NB4 (cell line): ENCODE measurements at regions not wholly inside any gene's neighbourhood (a gene's known extent, or its start where the extent isn't known, plus 50 kb on each side); places are given as distances from the start of the nearest gene placed in this dataset.

Experiments used
- DNase-seq: peaks from one replicate; pipeline ENCODE4 v3.0.0; 2010; ENCODE audit warnings: low read depth
- H3K4me3 ChIP-seq: one replicate; pipeline ENCODE4 v1.5.1; 2011; ENCODE audit warnings: mild to moderate bottlenecking, low read depth, low read length, moderate library complexity
- CTCF ChIP-seq: IDR thresholded peaks from one replicate; pipeline ENCODE4 v1.5.1; 2012; ENCODE audit warnings: low read depth, low read length
- MAX ChIP-seq: IDR thresholded peaks from 2 replicates; pipeline ENCODE4 v1.6.1; 2011; ENCODE audit warnings: low read depth, low read length
- MYC ChIP-seq: IDR thresholded peaks from 2 replicates; pipeline ENCODE4 v1.6.1; 2011; ENCODE audit warnings: low read depth, low read length
- POLR2A ChIP-seq: IDR thresholded peaks from 2 replicates; pipeline ENCODE4 v1.6.1; 2011; ENCODE audit warnings: mild to moderate bottlenecking; ENCODE audit not compliant: insufficient read length; ENCODE audit errors: extremely low read depth

DNA sequence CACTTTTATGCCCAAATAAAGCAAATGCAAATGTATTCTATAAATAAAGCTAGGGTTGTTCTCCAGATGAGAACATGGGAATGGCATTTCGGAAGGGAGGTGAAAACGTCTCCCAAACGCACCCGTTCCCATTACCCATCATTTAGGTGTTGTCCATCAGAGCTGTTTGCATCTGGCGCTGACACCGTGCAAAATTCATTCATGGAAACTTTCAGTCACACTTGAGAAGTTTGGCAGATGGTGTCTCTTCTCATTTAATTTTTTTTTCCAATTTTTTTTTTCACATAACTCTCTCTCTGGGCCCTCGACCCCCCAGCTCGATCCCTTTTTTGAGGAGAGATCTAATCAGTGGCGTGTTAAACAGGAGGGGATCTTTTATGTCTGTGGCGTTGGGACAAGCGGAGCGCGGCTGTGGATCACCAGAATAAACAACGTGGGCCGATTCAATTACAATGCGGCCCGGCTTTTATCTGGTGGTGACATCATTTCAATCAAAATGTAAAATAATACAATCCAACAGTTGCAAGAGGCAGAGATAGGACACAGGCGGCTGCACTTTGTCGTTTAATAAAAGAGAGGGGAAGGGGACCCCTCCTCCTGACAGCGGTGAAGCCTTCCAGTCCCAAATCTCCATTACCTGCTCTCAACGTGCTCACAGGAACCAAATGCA lies 246.1 kb upstream of the IRX4 start:
- H3K4me3 ChIP-seq = no peak overlapping the region
- no peak for DNase-seq
- no peak for TF ChIP-seq POLR2A
- no peak for TF ChIP-seq CTCF
- TF ChIP-seq MAX = no peak
- TF ChIP-seq MYC = no peak

DNA sequence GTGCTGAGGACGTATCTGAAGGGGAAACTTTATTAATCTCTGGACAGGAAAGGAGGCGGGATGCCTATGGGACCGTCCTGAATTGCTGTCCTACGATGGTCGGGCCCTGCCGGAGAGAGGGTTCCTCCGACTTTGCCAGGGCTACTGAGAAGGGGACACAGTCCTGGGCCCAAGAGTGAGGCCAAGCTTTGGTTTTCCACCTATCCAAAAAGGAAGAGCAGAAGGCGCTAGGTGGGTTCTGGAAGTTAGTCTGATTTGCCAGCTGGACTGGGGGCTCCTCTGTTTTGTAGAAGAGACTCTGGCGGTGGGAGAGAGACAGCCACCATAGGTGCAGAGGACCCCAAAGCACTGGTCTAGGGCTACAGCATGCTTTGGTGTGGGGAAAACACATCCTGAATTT lies 243.8 kb upstream of the IRX4 start:
- TF ChIP-seq CTCF (no peak), MAX (no peak), POLR2A (no peak), MYC (no peak)
- no peak for DNase-seq
- H3K4me3 ChIP-seq = no peak overlapping the region

- no peak overlapping the region for H3K4me3 ChIP-seq
- DNase-seq = no peak
- TF ChIP-seq MAX = no peak
- no peak for TF ChIP-seq MYC
- TF ChIP-seq CTCF = no peak
- no peak for TF ChIP-seq POLR2A
Measured at GRCh38 chr5:2125901-2126265, 243.2 kb upstream of the IRX4 start.

- no peak overlapping the region for H3K4me3 ChIP-seq
- no peak for TF ChIP-seq MAX
- no peak for TF ChIP-seq CTCF
- DNase-seq = no peak
Measured at GRCh38 chr5:2125171-2125900, 242.6 kb upstream of the IRX4 start.

GRCh38 chr5:2124434-2125170 lies 241.9 kb upstream of the IRX4 start:
- DNase-seq = no peak
- TF ChIP-seq MYC (no peak), MAX (no peak), CTCF (no peak), POLR2A (no peak)
- no peak overlapping the region for H3K4me3 ChIP-seq
